CD4-positive, alpha-beta T cell treated with Interleukin-17A for 1 hour (primary cell): ENCODE measurements at regions not wholly inside any gene's neighbourhood (a gene's known extent, or its start where the extent isn't known, plus 50 kb on each side); places are given as distances from the start of the nearest gene placed in this dataset.
"Not testable (repeated sequence)": the region's sequence is repeated elsewhere in the genome, so short reads cannot be mapped to it uniquely, and the experiment has no call there.

Source experiments
- DNase-seq: peaks from one replicate; pipeline ENCODE4 v3.0.0-alpha.2; 2020

GRCh38 chr13:24563087-24563486 is 50.5 kb upstream of the PARP4 start:
- no peak for DNase-seq

- DNase-seq = not testable (repeated sequence)
Observed at GRCh38 chr13:24563971-24564370, 51.4 kb upstream of the PARP4 start.

- no peak for DNase-seq
Observed at GRCh38 chr13:24564881-24565280, 52.3 kb upstream of the PARP4 start.

GRCh38 chr13:24567593-24567992 is 55.0 kb upstream of the PARP4 start:
- not testable (repeated sequence) for DNase-seq

GRCh38 chr13:24574847-24575246 is 62.3 kb upstream of the PARP4 start:
- no peak for DNase-seq

GRCh38 chr13:24580315-24580714 is 67.7 kb upstream of the PARP4 start:
- DNase-seq = peak; percentile 58

- not testable (repeated sequence) for DNase-seq
Observed at GRCh38 chr13:24581578-24581977, 69.0 kb upstream of the PARP4 start.

- not testable (repeated sequence) for DNase-seq
Observed at GRCh38 chr13:24591697-24592096, 79.1 kb upstream of the PARP4 start.

- peak; percentile 20 for DNase-seq
Observed at GRCh38 chr13:24597906-24598670, 82.1 kb upstream of the ATP12A start.

- DNase-seq = not testable (repeated sequence)
Observed at GRCh38 chr13:24599019-24599791, 81.0 kb upstream of the ATP12A start.

- no peak for DNase-seq
Observed at GRCh38 chr13:24605923-24606372, 74.3 kb upstream of the ATP12A start.

GRCh38 chr13:24606486-24607170 is 73.6 kb upstream of the ATP12A start:
- no peak for DNase-seq

GRCh38 chr13:24610956-24611355 is 69.3 kb upstream of the ATP12A start:
- no peak for DNase-seq

GRCh38 chr13:24612726-24613125 is 67.5 kb upstream of the ATP12A start:
- no peak for DNase-seq

GRCh38 chr13:24613128-24613527 is 67.1 kb upstream of the ATP12A start:
- DNase-seq = no peak

GRCh38 chr13:24613755-24614154 is 66.5 kb upstream of the ATP12A start:
- DNase-seq = no peak

GRCh38 chr13:24614306-24615080 is 65.7 kb upstream of the ATP12A start:
- no peak for DNase-seq

GRCh38 chr13:24615114-24615513 is 65.1 kb upstream of the ATP12A start:
- DNase-seq = no peak

GRCh38 chr13:24615911-24616472 is 64.2 kb upstream of the ATP12A start:
- DNase-seq = no peak

GRCh38 chr13:24616514-24616913 is 63.7 kb upstream of the ATP12A start:
- no peak for DNase-seq

GRCh38 chr13:24617256-24618010 is 62.8 kb upstream of the ATP12A start:
- no peak for DNase-seq
